GM19455 (cell line): ENCODE measurements at regions not wholly inside any gene's neighbourhood (a gene's known extent, or its start where the extent isn't known, plus 50 kb on each side); places are given as distances from the start of the nearest gene placed in this dataset.

Experiments
- ATAC-seq: cut with Tn5 transposase; IDR thresholded peaks from one replicate; pipeline ENCODE4 v1.9.1; 2021; ENCODE audit not compliant: unreplicated experiment

DNA sequence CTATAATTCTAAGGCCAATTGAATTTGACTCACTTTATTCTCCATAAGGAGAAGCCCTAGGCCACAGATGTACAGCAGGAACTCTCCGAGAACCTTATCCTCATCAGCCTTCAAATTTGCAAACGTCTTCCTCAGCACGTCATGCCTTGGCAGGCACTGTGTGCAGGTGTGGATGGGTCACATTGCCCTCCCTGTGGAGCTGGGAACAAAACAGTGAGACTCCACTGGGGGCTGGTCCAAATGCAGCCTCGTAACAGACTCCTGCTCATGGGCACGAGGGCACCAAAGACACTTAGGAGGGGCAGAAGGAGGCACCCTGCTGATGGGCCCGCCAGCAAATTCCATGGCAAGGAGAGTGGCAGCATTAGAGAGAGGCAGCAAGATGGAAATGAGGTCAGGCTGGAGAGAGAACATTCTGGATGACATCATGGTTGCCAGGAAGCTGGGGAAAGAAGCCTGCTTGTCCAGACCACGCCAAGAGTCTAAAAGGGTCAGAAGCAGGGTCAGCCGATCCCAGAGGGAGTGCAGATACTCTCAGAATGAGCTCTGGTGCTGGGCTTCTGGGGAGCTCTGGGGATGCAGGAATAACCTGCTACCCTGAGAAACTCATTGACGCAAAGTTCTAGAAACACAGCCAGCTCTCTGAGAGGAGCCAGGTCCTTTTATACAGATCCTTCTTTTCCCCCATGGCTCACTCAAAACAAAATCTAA, 242.2 kb downstream of the B3GLCT start:
- ATAC-seq, result no peak

DNA sequence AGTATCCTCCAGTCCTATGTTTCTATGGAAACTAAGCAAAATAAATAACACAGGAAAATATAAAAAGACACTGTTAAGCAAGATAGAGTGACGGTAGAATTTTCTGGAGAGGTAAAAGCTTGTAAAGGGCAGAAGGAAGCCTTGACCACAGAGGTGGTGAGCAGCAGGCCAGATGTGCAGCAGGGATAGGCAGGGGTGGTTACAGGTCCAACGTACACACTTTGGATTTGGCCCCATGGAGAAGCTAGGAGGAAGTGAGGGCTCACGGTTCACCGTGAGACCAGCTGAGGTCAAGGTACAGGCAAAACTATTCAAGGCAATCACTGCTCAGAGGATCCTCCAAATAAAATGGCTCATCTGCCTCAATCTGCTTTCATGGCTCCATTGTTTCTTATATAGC, 242.8 kb downstream of the B3GLCT start:
- no peak for ATAC-seq

DNA sequence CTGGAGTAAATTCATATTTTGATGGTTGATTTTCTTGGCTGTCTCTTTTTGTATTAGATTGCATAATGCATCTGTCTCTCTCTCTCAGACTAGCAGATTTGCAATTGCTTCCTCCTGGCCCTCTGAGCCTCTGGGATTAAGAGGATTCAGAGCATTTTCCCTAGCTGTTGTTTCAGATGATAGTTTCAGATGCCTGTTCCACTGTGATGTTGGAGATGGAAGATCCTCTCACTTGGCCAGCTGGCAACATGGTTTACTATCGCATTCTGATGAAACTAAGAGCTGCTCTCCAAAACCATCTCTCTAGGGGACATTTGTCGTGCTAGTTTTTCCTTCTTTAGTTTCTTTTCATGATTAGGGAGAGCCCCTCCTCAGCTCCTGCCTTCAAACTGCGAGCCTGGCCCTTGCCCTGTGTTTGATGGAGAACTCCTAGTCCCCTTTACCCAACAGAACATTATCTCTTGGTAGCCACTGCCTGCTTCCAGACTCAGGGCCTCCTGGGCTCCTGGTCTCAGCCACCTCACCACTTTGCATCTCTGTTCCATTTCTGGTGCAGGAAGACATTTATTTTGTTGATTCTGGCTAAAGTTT, 244.6 kb downstream of the B3GLCT start:
- no peak for ATAC-seq

DNA sequence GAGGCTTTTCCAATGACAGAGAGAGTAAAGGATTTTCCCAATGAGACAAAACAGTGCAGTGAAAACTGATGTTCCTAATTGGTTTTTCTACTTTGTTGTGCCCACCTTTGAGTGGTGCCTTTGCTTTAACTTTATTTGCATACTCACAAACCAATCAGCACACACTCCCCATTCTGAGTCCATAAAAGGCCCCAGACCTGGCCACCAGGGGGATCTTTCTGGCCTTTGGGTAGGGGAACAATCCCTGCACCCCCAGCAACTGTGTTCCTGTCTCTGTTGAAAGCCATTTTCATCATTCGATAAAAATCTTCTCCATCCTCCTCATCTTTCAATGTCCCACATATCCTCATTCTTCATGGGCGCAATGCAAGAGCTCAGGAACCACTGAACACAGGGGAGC, 252.8 kb downstream of the B3GLCT start:
- ATAC-seq, result no peak

DNA sequence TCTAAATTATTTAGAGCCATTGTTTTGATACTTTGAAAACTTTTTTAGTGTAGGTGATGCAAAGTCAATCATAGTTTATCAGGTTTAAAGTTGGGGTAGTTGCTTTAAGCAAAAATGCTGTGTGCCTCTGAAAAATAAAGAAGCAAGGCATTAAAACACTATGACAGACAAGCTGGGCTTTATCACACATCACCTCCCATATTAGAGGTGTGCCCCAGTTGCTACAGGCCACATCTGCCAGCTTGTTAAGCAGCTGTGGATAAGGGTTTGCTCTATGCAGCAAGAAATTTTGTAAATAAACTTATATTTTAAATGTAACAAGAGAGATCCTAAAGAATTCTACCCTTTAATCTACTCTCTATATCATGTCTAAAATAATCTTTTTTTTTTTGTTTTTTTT, 255.8 kb downstream of the B3GLCT start:
- no peak for ATAC-seq

DNA sequence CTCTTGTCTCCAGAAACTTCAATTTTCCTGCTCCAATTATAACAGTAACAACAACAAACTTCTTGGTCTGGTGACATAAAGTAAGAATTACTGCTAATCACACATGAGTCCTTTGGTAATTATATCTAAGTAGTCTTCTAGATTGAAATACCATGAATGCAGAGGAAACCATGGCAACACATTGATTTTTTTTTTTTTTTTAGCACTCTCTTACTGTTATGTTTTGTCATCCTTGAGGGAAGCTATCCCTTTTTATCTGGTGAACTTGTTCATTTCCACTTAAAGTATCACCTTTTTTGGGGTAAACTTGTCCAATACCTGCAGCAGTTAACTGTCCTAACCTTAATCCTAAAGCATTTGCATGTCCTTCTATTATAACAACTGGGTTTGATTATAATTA, 256.3 kb downstream of the B3GLCT start:
- no peak for ATAC-seq

DNA sequence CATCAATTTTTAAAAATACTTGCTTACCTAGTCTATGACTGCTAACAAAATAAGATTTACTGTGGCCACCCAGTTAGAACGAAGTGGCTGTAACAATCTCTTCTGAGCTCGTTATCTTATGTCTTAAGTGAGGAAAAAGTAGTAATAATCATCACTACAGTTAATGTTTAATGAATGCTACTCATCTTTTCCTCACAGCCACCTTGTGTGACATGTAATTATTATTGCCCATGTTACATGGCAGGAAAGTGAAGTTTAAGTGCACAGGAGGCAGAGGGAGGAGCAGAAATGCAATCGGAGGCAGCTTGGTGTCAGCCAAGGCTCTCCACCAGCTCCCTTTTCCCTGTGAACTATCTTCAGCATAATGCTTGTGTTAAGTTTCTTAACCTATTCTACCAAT, 260.3 kb downstream of the B3GLCT start:
- ATAC-seq, result no peak

DNA sequence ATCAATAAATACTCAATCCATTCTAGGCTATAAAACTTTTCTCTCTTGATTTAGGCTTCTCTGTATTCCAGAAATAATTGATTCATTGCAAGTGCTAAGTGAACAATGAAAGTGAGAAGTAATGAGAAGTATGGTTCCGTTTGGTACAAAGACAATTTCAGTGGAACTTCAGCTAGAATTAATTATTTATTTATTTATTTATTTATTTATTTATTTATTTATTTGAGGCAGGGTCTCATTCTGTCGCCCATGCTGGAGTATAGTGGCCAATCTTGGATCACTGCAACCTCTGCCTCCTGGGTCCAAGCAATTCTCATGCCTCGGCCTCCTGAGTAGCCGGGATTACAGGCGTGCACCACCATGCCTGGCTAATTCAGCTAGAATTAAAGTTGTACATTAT, 262.1 kb downstream of the B3GLCT start:
- no peak for ATAC-seq

DNA sequence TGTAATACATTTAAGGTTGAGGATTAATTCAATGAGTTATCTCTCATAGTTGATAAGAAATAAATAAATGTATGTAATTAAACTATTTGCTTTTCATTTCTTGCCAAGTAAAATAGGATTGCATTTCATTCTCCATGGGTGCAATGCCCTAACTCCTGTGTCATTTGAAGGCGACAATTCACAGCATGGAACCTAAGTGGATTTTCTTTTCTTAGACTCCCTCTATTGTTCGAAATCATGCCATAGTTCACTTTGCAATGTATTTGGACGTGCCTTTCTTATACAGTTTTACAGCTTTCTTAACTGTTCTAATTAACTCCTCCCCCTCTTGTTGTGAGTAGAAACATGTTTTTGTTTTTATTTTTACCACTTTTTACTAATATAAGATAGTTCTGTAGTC, 263.0 kb downstream of the B3GLCT start:
- ATAC-seq, result no peak

DNA sequence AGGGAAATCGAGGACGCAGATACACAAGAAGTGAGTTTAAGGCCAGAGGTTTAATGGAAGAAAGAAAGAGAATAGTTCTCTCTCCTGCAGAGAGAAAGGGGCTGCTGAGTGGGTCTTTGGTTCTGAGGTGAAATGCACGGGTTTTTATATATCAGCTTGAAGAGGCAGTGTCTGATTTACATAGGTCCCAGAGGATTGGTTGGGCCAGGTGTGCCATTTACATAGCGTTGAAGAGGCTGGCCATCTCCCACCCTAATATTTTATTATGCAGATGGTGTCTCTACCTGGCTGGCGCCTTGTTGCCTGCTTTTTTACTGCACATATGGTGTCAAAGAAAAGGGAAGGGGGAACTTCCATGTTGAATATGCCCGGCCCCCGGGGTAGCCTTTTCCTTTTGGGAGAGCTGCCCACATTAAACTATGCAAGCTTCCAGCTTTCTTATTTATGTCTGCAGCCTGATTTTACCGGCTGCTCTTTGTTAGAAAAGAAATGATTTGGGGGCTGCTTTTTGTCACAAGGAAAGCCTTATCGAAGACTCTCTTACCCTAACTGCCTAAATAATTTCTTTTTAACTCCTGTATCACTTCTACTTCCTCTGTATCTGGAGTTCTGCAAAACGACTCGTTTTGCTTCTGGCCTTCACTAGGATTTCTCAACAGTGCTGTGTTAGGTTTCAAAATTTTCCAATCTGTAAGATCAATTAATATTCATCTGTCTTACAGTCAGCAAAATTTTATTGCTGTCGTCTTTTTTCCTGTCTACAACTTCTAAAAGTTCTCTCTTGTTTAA, 268.5 kb downstream of the B3GLCT start:
- ATAC-seq, result no peak

DNA sequence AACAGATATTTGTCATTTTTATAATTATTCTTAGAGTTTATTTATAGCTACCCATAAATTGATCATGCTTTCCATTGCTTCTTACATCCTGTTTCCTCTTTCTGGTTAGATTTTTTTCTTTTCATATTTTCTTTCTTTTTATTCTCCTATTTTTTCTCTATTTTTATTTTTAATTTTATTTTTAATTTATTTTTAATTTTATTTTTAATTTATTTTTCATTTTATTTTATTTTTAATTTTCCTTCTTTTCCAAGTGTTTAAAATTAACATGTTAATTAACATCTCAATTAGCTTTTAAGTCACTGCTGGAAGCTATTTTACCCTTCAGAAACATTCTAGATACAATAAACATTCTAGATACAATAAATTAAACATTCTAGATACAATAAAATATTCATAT, 269.6 kb downstream of the B3GLCT start:
- ATAC-seq, result no peak

DNA sequence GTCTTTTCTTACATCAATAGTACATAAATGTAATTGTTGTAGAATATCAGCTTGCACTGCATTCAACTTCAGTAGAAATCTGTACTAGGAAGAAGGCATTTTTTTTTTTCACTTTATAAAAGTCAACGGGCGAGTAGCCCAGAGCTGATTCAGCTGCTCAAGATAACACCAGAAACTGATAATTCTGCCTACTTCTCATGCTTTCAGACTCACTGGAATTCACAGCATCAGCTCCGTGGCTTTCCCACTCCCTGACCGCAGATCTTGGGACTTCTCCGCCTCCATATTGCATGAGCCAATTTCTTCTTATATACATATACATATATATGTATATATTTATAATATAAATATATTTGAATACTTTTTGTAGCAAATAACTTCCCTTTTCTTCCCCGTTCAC, 263.1 kb upstream of the RXFP2 start:
- ATAC-seq, result no peak

DNA sequence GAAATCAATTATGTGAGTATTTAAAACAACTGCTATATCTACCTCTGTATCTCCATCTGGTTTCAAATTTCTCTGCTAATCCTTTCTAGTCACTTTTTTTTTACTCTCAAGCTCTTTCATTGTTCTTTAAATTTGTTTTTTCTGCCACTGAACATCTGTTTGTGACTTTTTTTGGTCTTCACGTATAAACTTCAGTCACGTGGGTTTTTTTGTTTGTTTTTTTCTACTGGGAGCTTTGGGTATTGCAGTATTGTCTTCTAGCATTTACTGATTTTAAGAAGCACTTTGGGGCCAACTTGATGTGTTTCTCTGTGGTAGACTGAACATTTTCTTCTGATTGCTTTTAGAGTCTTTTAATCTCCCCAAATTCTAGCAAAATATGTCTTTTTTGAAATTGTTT, 262.6 kb upstream of the RXFP2 start:
- ATAC-seq, result no peak

DNA sequence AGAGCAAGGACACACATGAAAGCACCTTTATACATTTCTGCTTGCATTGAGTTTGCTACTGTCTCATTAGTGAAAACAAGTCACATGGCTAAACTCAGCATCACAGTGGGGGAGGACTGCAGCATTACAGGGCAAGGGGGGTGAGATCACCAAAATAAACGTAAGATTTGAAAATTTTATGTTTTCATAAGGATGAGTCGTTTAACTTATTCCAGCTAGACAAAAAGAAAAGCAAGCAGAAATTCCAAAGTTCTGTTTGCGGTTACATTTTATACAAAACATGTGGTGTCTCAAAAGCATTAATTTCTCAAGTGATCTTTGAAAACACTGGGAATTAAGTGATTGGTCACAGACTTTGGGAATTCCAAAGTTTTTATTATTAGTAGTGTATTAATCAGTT, 261.4 kb upstream of the RXFP2 start:
- no peak for ATAC-seq

DNA sequence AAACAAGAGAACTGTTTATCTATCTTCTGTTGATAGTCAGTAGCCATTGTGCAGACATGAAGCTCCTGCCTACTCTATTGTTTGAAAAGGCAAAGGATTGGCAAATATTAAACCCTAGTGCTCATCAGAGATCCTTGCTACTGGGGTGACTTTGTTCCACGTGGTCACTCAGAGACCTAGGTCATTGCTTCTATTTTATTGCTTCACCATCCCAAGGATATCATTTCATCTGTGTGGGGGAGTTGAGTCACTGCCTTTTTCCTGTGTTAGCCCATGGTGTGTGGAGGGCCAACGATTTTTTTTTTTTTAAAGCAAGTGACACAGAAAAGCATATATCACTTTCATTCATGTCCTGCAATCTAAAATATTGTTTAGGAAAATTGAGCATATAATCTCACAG, 254.1 kb upstream of the RXFP2 start:
- no peak for ATAC-seq

DNA sequence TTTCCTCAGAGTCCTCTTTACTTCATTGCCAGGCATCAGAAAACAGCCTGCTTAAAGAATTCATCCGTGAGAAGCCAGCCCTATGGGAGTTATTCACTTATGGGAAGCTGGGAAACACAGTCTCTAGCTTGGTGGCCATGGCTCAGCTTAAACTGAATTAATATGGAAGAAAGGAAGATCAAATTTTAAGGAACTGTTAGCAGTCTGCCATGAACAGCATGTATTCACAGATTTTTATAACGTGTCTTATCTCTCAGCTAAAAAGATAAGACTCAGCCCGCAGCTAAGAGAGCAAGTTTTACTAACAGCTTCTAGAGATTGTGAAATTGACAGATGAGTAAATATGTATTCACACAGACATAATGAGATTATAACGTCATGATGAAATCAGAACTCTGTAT, 253.7 kb upstream of the RXFP2 start:
- ATAC-seq, result no peak

DNA sequence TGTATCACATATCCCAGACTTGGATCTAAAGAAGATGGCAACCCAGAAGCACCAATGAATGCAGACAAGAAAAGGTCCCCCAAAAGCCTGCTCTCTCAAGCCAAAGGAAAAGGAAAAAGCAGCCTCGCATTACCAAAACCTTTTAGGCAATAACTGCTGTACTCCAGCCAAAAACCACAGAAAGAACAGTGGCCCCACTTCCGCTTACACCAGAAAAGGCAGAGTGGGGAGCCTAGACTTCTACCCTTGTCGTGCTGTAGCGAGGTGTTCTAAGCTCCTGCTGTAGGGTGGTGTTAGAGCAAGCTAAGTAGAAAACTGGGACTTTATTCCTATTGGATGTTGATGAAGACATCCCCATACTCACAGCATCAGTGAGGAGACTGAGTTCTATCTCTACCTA, 244.0 kb upstream of the RXFP2 start:
- ATAC-seq, result no peak

DNA sequence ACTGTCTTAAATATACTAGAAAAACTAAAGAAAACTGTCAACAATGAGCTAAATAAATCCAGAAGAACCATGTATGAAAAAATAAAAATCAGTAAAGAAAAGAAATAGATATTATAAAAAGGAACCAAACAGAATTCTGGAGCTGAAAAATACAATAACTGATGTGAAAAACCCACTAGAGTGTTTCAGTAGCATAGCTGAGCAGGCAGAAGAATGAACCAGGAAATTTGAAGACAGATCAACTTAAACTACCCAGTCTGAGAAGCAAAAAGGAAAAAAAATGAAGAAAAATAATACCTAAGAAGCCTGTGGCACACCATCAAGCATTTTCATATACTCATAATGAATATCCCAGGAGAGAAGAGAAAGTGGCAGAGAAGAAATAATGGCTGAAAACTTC, 240.1 kb upstream of the RXFP2 start:
- ATAC-seq, result no peak

DNA sequence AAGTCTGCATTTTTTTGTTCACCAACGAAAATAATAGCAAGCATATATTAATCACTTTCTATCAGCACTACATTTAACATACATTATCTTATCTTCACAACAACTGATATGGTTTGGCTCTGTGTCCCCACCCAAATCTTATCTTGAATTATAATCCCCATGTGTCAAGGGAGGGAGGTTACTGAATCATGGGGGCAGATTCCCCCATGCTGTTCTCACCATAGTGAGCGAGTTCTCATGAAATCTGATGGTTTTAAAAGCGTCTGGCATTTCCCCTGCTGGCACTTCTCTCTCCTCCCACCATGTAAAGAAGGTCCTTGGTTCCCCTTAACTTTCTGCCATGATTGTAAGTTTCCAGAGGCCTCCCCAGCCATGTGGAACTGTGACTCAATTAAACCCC, 235.7 kb upstream of the RXFP2 start:
- ATAC-seq, result no peak

DNA sequence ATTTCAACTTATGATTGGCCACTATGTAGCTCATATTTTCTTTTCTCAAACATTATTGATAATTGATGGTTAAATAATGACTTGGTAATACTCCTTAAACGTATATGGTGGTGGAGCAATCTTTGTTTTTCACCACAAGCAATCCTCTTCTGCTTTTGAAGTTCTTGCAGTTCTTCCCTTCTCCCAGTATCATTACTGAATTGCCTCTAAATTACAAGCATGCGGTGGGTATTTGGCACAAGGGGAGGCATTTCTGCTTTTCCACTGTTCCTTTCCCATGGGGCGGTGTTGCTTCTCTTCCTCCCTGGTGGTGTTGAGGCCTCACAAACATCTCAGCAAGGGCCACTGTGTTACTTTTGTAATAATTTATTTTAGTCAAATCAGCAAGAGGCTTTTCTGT, 234.4 kb upstream of the RXFP2 start:
- no peak for ATAC-seq

DNA sequence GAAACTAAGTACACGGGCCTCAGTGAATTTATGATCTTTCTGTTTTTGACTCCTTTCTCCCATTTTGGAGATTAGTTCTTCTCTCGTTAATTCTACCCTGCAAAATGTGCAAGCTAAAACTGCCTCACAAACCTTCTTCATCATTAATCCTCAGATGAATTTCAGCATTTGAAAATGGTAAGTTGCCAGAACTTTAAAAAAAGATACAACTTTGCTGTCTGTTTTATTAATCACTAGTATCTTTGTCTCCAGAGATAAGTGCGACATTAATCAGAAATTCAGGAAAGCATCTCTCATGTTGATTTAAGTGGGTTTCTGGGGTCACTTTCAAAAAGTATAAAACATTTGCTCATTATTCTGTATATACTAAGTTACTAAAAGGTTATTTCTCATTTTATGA, 227.0 kb upstream of the RXFP2 start:
- ATAC-seq, result no peak

DNA sequence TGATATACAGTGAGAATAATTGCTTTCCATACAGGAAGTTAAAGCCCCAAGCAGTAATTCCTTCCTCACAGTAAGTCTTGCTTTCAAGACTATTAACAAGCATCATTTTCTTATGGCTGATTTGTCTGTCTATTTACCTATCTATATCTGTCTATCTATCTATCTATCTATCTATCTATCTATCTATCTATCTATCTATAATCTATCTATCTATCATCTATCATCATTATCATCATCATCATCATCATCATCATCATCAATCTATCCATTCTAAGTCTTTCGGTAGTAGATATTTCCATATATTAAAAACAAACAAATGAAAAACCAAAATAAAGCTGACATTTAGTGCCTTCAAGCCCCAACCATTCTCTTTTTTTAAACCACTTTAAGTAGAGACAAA, 224.4 kb upstream of the RXFP2 start:
- no peak for ATAC-seq
